DND-41 (cell line): ENCODE measurements at regions not wholly inside any gene's neighbourhood (a gene's known extent, or its start where the extent isn't known, plus 50 kb on each side); places are given as distances from the start of the nearest gene placed in this dataset.

Experiments used
- ATAC-seq: fragments of 200-7000 bp; cut with Tn5 transposase; 3 replicates; pipeline ENCODE4 v1.9.1; 2021; ENCODE audit warnings: low read depth; ENCODE audit not compliant: insufficient read depth
- DNase-seq: peaks from one replicate; pipeline ENCODE4 v3.0.0-alpha.2; 2020
- H2AFZ ChIP-seq: 2 replicates; pipeline ENCODE4 v1.6.0; 2012; ENCODE audit warnings: low read depth, low read length
- H3K27ac ChIP-seq: 2 replicates; pipeline ENCODE4 v1.5.1; 2012; ENCODE audit warnings: low read length, inconsistent platforms
- H3K27me3 ChIP-seq: fragments of 200-600 bp; sonication (generic); 2 replicates; pipeline ENCODE4 v1.6.0; 2012; ENCODE audit warnings: low read length, mild to moderate bottlenecking, inconsistent platforms; ENCODE audit not compliant: insufficient read depth, poor library complexity
- H3K36me3 ChIP-seq: 2 replicates; pipeline ENCODE4 v1.5.1; 2012; ENCODE audit warnings: low read length, inconsistent platforms; ENCODE audit not compliant: insufficient read depth
- H3K4me1 ChIP-seq: 2 replicates; pipeline ENCODE4 v1.5.1; 2012; ENCODE audit warnings: mild to moderate bottlenecking, low read length; ENCODE audit not compliant: insufficient read depth
- H3K4me2 ChIP-seq: 2 replicates; pipeline ENCODE4 v1.6.0; 2012; ENCODE audit warnings: mild to moderate bottlenecking, moderate library complexity, low read length, inconsistent platforms; ENCODE audit not compliant: insufficient read depth
- H3K4me3 ChIP-seq, 2 experiments: fragments of 200-600 bp in 1 of 2; shearing (Covaris generic) in 1 of 2; 2 replicates each; pipeline ENCODE4 v1.5.1; 2012 to 2016; ENCODE audit warnings: inconsistent platforms in 2 of 2, low read length in 2 of 2, mild to moderate bottlenecking in 2 of 2, low read depth in 1 of 2, moderate library complexity in 1 of 2
- H3K79me2 ChIP-seq: 2 replicates; pipeline ENCODE4 v1.6.0; 2012; ENCODE audit warnings: low read length, inconsistent platforms; ENCODE audit not compliant: insufficient read depth
- H3K9ac ChIP-seq: 2 replicates; pipeline ENCODE4 v1.6.0; 2012; ENCODE audit warnings: low read depth, mild to moderate bottlenecking, inconsistent platforms, low read length, moderate library complexity
- H3K9me3 ChIP-seq: 2 replicates; pipeline ENCODE4 v1.5.1; 2012; ENCODE audit warnings: low read length, moderate library complexity, mild to moderate bottlenecking, inconsistent platforms; ENCODE audit not compliant: insufficient read depth, severe bottlenecking
- H4K20me1 ChIP-seq: 2 replicates; pipeline ENCODE4 v1.6.0; 2012; ENCODE audit warnings: low read length; ENCODE audit not compliant: insufficient read depth
- CTCF ChIP-seq: IDR thresholded peaks from 2 replicates; pipeline ENCODE4 v1.5.1; 2012; ENCODE audit warnings: borderline replicate concordance, low read length, moderate library complexity, mild to moderate bottlenecking; ENCODE audit not compliant: poor library complexity, severe bottlenecking; ENCODE audit errors: extremely low read depth
- EZH2 ChIP-seq: IDR thresholded peaks from 3 replicates; pipeline ENCODE4 v1.6.1; 2012; ENCODE audit warnings: borderline replicate concordance, low read depth, mild to moderate bottlenecking, moderate library complexity, low read length, inconsistent platforms; ENCODE audit not compliant: severe bottlenecking

GRCh38 chr15:91790836-91791235 lies 62.7 kb upstream of the SLCO3A1 start:
- H3K4me2 ChIP-seq, result no peak overlapping the region
- TF ChIP-seq EZH2 (no peak), CTCF (no peak)
- no peaks in the 10 kb centered on the region for H3K27me3 ChIP-seq
- no peak for ATAC-seq
- no peaks in the 10 kb centered on the region for H3K36me3 ChIP-seq
- H3K4me1 ChIP-seq, result no peaks in the 10 kb centered on the region
- H3K27ac ChIP-seq, result no peak overlapping the region
- no peak overlapping the region for H2AFZ ChIP-seq
- no peaks in the 10 kb centered on the region for H3K79me2 ChIP-seq
- DNase-seq, result no peak
- no peaks in the 10 kb centered on the region for H3K9me3 ChIP-seq
- no peaks in the 10 kb centered on the region for H4K20me1 ChIP-seq
- no peak overlapping the region for H3K4me3 ChIP-seq
- H3K9ac ChIP-seq, result no peak overlapping the region

GRCh38 chr15:91793771-91794170 lies 59.7 kb upstream of the SLCO3A1 start:
- H4K20me1 ChIP-seq, result no peaks in the 10 kb centered on the region
- no peak overlapping the region for H3K9ac ChIP-seq
- TF ChIP-seq EZH2 (no peak), CTCF (no peak)
- H3K36me3 ChIP-seq, result no peaks in the 10 kb centered on the region
- no peaks in the 10 kb centered on the region for H3K9me3 ChIP-seq
- H3K4me1 ChIP-seq, result no peaks in the 10 kb centered on the region
- no peaks in the 10 kb centered on the region for H3K79me2 ChIP-seq
- DNase-seq, result no peak
- H3K4me3 ChIP-seq, result no peak overlapping the region
- ATAC-seq, result no peak
- no peak overlapping the region for H2AFZ ChIP-seq
- no peaks in the 10 kb centered on the region for H3K27me3 ChIP-seq
- H3K4me2 ChIP-seq, result no peak overlapping the region
- H3K27ac ChIP-seq, result no peak overlapping the region

GRCh38 chr15:91795235-91795634 lies 58.3 kb upstream of the SLCO3A1 start:
- Histone ChIP-seq H3K4me1 (no peaks in the 10 kb centered on the region), H3K27ac (no peak overlapping the region), H3K9me3 (no peaks in the 10 kb centered on the region), H3K79me2 (no peaks in the 10 kb centered on the region), H3K36me3 (no peaks in the 10 kb centered on the region), H3K4me2 (no peak overlapping the region), H3K4me3 (no peak overlapping the region), H3K9ac (no peak overlapping the region), H2AFZ (no peak overlapping the region), H3K27me3 (no peaks in the 10 kb centered on the region), H4K20me1 (no peaks in the 10 kb centered on the region)
- DNase-seq (no peak), ATAC-seq (no peak)
- TF ChIP-seq CTCF (no peak), EZH2 (no peak)
